IPS-15b (cell line): ENCODE measurements at regions not wholly inside any gene's neighbourhood (a gene's known extent, or its start where the extent isn't known, plus 50 kb on each side); places are given as distances from the start of the nearest gene placed in this dataset.

Experiments
- H3K27me3 ChIP-seq: one replicate; pipeline ENCODE4 v1.6.1; 2013; ENCODE audit warnings: low read length; ENCODE audit not compliant: control insufficient read depth, insufficient read depth
- H3K36me3 ChIP-seq: one replicate; pipeline ENCODE4 v1.6.1; 2013; ENCODE audit warnings: low read length; ENCODE audit not compliant: control insufficient read depth, insufficient read depth
- H3K4me1 ChIP-seq: one replicate; pipeline ENCODE4 v1.6.1; 2013; ENCODE audit warnings: mild to moderate bottlenecking, low read length; ENCODE audit not compliant: control insufficient read depth, insufficient read depth
- H3K4me3 ChIP-seq: one replicate; pipeline ENCODE4 v1.5.1; 2013; ENCODE audit warnings: low read depth, low read length
- H3K9ac ChIP-seq: one replicate; pipeline ENCODE4 v1.6.1; 2013; ENCODE audit warnings: low read depth, mild to moderate bottlenecking, low read length
- H3K9me3 ChIP-seq: one replicate; pipeline ENCODE4 v1.6.1; 2013; ENCODE audit warnings: mild to moderate bottlenecking, low read length; ENCODE audit not compliant: control insufficient read depth, insufficient read depth

- Histone ChIP-seq H3K27me3 (no peaks in the 10 kb centered on the region), H3K9me3 (peaks cover 4% of the 10 kb centered on the region), H3K36me3 (no peaks in the 10 kb centered on the region), H3K4me1 (no peaks in the 10 kb centered on the region), H3K4me3 (no peak overlapping the region), H3K9ac (no peak overlapping the region)
Measured at GRCh38 chr5:173808079-173808808, 79.9 kb upstream of the CPEB4 start.

DNA sequence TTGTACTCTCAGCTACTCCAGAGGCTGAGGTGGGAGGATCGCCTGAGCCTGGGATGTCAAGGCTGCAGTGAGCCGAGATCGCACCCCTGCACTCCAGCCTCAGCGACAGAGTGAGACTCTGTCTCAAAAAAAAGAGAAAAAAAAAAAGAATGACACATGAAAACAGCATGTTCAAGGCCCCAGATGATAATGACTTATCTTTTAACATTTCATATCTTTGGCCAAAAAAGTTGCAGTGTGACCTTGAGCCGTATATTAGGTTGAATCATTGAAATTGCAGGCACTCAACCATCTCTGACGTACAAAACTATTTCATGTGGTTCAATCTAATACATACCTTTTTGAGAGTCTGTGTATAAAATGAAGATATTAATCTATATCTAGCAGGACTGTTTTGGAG, 79.1 kb upstream of the CPEB4 start:
- Histone ChIP-seq H3K36me3 (no peaks in the 10 kb centered on the region), H3K27me3 (no peaks in the 10 kb centered on the region), H3K9me3 (peaks cover 4% of the 10 kb centered on the region), H3K4me3 (no peak overlapping the region), H3K9ac (no peak overlapping the region), H3K4me1 (no peaks in the 10 kb centered on the region)

DNA sequence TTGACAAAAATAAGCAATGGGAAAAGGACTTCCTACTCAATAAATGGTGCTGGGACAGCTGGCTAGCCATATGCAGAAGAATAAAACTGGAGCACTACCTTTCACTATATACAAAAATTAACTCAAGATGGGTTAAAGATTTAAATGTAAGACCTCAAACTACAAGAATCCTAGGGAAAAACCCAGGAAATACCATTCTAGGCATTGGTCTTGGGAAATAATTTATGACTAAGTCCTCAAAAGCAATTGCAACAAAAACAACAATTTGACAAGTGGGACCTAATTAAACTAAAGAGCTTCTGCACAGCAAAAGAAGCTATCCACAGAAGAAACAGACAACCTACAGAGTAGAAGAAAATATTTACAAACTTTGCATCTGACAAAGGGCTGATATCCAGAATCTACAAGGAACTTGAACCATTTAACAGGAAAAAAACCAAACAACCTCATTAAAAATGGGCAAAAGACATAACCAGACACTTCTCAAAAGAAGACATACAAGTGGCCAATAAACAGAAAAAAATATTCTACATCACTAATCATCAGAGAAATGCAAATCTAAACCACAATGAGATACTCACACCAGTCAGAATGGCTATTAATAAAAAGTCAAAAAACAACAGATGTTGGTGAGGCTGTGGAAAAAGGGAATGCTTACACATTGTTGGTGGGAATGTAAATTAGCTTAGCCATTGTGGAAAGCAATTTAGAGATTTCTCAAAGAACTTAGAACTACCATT, 75.2 kb upstream of the CPEB4 start:
- Histone ChIP-seq H3K9me3 (no peaks in the 10 kb centered on the region), H3K4me3 (no peak overlapping the region), H3K4me1 (no peaks in the 10 kb centered on the region), H3K27me3 (no peaks in the 10 kb centered on the region), H3K36me3 (no peaks in the 10 kb centered on the region), H3K9ac (no peak overlapping the region)

GRCh38 chr5:173814053-173814452, 74.1 kb upstream of the CPEB4 start:
- Histone ChIP-seq H3K9ac (no peak overlapping the region), H3K4me1 (no peaks in the 10 kb centered on the region), H3K9me3 (no peaks in the 10 kb centered on the region), H3K4me3 (no peak overlapping the region), H3K36me3 (no peaks in the 10 kb centered on the region), H3K27me3 (no peaks in the 10 kb centered on the region)

DNA sequence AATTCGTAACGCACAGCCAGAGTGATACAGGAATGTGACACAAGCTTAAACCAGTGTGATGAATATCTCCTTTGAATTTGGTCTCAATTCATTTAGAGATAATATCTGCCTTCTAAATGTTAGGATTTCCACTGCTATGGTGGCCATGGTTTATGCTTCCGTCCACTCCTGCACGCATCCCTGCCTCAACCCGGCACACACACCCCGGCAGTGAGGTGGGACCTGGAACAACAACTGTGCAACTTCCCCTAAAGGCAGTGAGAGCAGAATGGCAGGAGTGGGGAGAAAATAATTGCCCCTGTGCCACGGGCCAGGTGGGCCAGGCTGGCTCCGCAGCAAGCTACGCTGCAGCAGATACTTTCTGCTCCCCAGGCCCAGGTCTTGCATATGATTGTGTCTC, 72.6 kb upstream of the CPEB4 start:
- Histone ChIP-seq H3K4me1 (no peaks in the 10 kb centered on the region), H3K9ac (no peak overlapping the region), H3K27me3 (no peaks in the 10 kb centered on the region), H3K9me3 (no peaks in the 10 kb centered on the region), H3K36me3 (no peaks in the 10 kb centered on the region), H3K4me3 (no peak overlapping the region)

GRCh38 chr5:173816728-173817127, 71.4 kb upstream of the CPEB4 start:
- H3K36me3 ChIP-seq: no peaks in the 10 kb centered on the region
- no peak overlapping the region for H3K9ac ChIP-seq
- H3K4me1 ChIP-seq: peaks cover 4% of the 10 kb centered on the region
- no peak overlapping the region for H3K4me3 ChIP-seq
- H3K9me3 ChIP-seq: no peaks in the 10 kb centered on the region
- no peaks in the 10 kb centered on the region for H3K27me3 ChIP-seq

DNA sequence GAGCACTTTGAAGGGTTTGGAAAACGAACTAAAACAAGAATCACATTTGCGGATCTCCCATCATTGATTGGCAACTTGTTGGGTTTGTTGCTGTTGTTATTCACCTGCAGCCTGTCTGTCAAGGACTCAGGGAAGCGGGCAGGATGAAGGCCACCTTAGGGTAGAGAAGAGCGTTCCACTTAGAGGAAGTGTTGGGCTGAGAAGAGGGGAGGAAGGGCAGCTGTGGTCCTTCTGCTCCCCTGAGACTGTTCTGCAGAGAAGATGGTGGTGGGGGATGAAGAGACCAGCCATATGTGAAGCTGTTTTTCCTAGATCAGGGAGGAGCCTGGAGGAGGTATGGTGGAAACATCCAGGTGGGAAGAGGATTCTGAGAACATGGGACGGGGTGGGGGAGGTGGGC, 70.6 kb upstream of the CPEB4 start:
- peaks cover 4% of the 10 kb centered on the region for H3K4me1 ChIP-seq

DNA sequence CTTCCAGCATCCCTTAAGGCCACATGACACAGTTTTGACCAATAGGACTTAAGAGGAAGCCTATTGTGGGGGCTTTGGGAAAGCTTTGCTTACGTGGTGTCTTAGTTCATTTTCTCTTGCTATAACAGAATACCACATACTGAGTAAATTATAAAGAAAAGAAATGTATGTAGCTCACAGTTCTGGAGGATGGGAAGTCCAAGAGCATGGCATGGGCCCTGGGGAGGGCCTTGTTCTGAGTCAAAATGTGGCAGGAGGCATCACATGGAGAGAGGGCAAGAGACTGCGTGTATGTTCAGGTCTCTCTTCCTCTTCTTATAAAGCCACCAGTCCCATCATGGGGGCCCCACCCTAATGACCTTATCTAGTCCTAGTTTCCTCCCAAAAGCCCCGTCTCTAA, 68.6 kb upstream of the CPEB4 start:
- H3K9ac ChIP-seq: no peak overlapping the region
- H3K4me1 ChIP-seq: peaks cover 4% of the 10 kb centered on the region
- no peak overlapping the region for H3K4me3 ChIP-seq
- no peaks in the 10 kb centered on the region for H3K27me3 ChIP-seq
- H3K9me3 ChIP-seq: no peaks in the 10 kb centered on the region
- H3K36me3 ChIP-seq: no peaks in the 10 kb centered on the region

More for the DNA sequence above, 70.6 kb upstream of the CPEB4 start:
- Histone ChIP-seq H3K36me3 (no peaks in the 10 kb centered on the region), H3K9ac (no peak overlapping the region), H3K4me3 (no peak overlapping the region), H3K27me3 (no peaks in the 10 kb centered on the region), H3K9me3 (no peaks in the 10 kb centered on the region)

- Histone ChIP-seq H3K36me3 (no peaks in the 10 kb centered on the region), H3K9me3 (no peaks in the 10 kb centered on the region), H3K4me1 (peaks cover 4% of the 10 kb centered on the region), H3K9ac (no peak overlapping the region), H3K27me3 (no peaks in the 10 kb centered on the region), H3K4me3 (no peak overlapping the region)
Measured at GRCh38 chr5:173823274-173823644, 64.9 kb upstream of the CPEB4 start.

GRCh38 chr5:173823721-173824567, 64.2 kb upstream of the CPEB4 start:
- Histone ChIP-seq H3K4me1 (peaks cover 4% of the 10 kb centered on the region), H3K27me3 (no peaks in the 10 kb centered on the region), H3K4me3 (no peak overlapping the region), H3K9me3 (no peaks in the 10 kb centered on the region), H3K9ac (no peak overlapping the region), H3K36me3 (no peaks in the 10 kb centered on the region)

DNA sequence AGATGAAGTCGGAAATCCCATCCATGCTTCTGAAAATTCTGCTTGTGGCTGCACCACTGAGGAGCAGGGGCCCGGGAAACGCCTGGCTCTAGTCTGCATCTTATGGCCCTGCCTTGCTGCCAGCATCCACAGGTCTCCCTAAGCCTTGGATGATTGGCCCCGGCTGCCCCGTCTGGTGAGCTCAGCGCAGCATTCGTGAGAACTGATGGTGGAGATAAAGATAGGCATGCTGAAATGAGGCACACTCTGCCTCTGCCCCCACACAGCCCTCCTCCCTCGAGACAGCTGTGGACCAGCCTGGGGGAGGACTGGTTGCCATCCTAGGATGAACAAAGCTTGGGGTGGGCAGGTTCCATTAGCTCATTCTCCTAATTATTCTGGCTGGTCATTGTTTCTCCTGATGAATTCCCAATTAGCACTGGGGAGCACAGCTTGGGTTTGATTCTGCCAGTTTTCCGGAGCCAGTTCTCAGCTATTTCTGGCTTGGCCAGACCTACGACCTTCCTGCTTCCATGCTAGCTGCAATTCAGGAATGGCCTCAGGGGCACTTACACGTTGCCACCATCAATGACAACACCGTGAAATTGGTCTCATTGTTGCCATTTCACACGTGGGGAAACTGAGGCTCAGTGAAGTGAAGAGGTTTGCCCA, 62.8 kb upstream of the CPEB4 start:
- no peak overlapping the region for H3K9ac ChIP-seq
- H3K9me3 ChIP-seq: no peaks in the 10 kb centered on the region
- no peaks in the 10 kb centered on the region for H3K36me3 ChIP-seq
- no peak overlapping the region for H3K4me3 ChIP-seq
- H3K27me3 ChIP-seq: no peaks in the 10 kb centered on the region
- H3K4me1 ChIP-seq: peaks cover 4% of the 10 kb centered on the region
